GM12878 (cell line): ENCODE measurements at regions not wholly inside any gene's neighbourhood (a gene's known extent, or its start where the extent isn't known, plus 50 kb on each side); places are given as distances from the start of the nearest gene placed in this dataset.

Experiments used
- ATAC-seq: fragments of 200-7000 bp; cut with Tn5 transposase; 3 replicates; pipeline ENCODE4 v1.9.1; 2020; ENCODE audit warnings: mild to moderate bottlenecking, moderate library complexity
- BruUV-seq: library from RNA; stranded (reverse); fragments of 400-500 nt; replicated peaks from 2 replicates; lab custom pipeline; 2021; lab: Mats Ljungman, UMichigan
- CTCF ChIA-PET: fragments of 300-600 bp; sonication (Branson Sonifier 250); formaldehyde crosslinking; extraction: SDS; loops from one replicate; lab custom pipeline; 2021; ENCODE audit warnings: inconsistent platforms; lab: Yijun Ruan, JAX
- POLR2A ChIA-PET: fragments of 350-600 bp; formaldehyde crosslinking; extraction: SDS; loops from one replicate; lab custom pipeline; 2021; ENCODE audit warnings: inconsistent platforms; lab: Charles Lee
- RAD21 ChIA-PET: fragments of 300-600 bp; sonication (Branson Sonifier 250); formaldehyde crosslinking; loops from one replicate; lab custom pipeline; 2023; ENCODE audit warnings: antibody characterized with exemption; ENCODE audit not compliant: unreplicated experiment; lab: Charles Lee
- SMC1A ChIA-PET: fragments of 300-600 bp; sonication (Branson Sonifier 250); formaldehyde crosslinking; loops from one replicate; lab custom pipeline; 2023; ENCODE audit not compliant: unreplicated experiment, uncharacterized antibody; lab: Charles Lee
- DNase-seq: peaks from one replicate; pipeline ENCODE4 v3.0.0-alpha.2; 2011; ENCODE audit warnings: low read depth, low spot score
- FAIRE-seq: peaks from 3 replicates; lab custom pipeline; 2011; peaks lifted over from hg19 to GRCh38; lab: Jason Lieb, UNC
- H2AFZ ChIP-seq: 2 replicates; pipeline ENCODE4 v1.6.0; 2011; ENCODE audit warnings: low read depth, low read length, control low read depth; ENCODE audit not compliant: control insufficient read depth
- H3K27ac ChIP-seq: 2 replicates; pipeline ENCODE4 v1.5.1; 2011; ENCODE audit warnings: control low read depth; ENCODE audit not compliant: control insufficient read depth, insufficient read depth
- H3K27me3 ChIP-seq, 2 experiments: replicated peaks in 1 of 2; 2 replicates each; pipeline versions ENCODE4 v1.6.0 to v1.6.1; 2011; ENCODE audit warnings: low read length in 1 of 2; ENCODE audit not compliant: control insufficient read depth in 2 of 2, insufficient read depth in 2 of 2
- H3K36me3 ChIP-seq, 2 experiments: 2 replicates each; pipeline ENCODE4 v1.5.1; 2011; ENCODE audit warnings: low read length in 1 of 2; ENCODE audit not compliant: control insufficient read depth in 2 of 2, insufficient read depth in 2 of 2
- H3K4me1 ChIP-seq: 2 replicates; pipeline ENCODE4 v1.6.1; 2011; ENCODE audit warnings: mild to moderate bottlenecking, low read length, moderate library complexity, mixed read lengths; ENCODE audit not compliant: control insufficient read depth, insufficient read depth
- H3K4me2 ChIP-seq: 2 replicates; pipeline ENCODE4 v1.6.0; 2011; ENCODE audit warnings: control low read depth; ENCODE audit not compliant: control insufficient read depth, insufficient read depth
- H3K4me3 ChIP-seq: fragments of 200-600 bp; sonication (generic); 2 replicates; pipeline ENCODE4 v1.5.1; 2016
- H3K79me2 ChIP-seq: 2 replicates; pipeline ENCODE4 v1.6.0; 2011; ENCODE audit warnings: low read length; ENCODE audit not compliant: control insufficient read depth, insufficient read depth
- H3K9ac ChIP-seq: 2 replicates; pipeline ENCODE4 v1.8.0; 2011; ENCODE audit warnings: low read length, control low read depth, mixed read lengths; ENCODE audit not compliant: control insufficient read depth, insufficient read depth
- H3K9me3 ChIP-seq: replicated peaks from 3 replicates; pipeline ENCODE4 v1.5.1; 2011; ENCODE audit warnings: mild to moderate bottlenecking, low read length; ENCODE audit not compliant: control insufficient read depth, insufficient read depth
- H4K20me1 ChIP-seq: 2 replicates; pipeline ENCODE4 v1.6.0; 2011; ENCODE audit not compliant: control insufficient read depth, insufficient read depth
- BCL11A ChIP-seq: IDR thresholded peaks from 2 replicates; pipeline ENCODE4 v1.6.1; 2011; ENCODE audit warnings: low read depth, low read length
- BCLAF1 ChIP-seq: fragments of 450-650 bp; IDR thresholded peaks from 2 replicates; pipeline ENCODE4 v1.6.1; 2017; ENCODE audit warnings: antibody characterized with exemption, mild to moderate bottlenecking, moderate library complexity
- BMI1 ChIP-seq: fragments of 450-650 bp; IDR thresholded peaks from 2 replicates; pipeline ENCODE4 v1.6.1; 2016; ENCODE audit warnings: mild to moderate bottlenecking, moderate library complexity, borderline replicate concordance
- CTCF ChIP-seq, 3 experiments: IDR thresholded peaks in 2 of 3; conservative IDR thresholded peaks in 1 of 3; 2 replicates each; pipeline ENCODE4 v1.5.1; 2011; ENCODE audit warnings: low read depth in 3 of 3, low read length in 3 of 3, mild to moderate bottlenecking in 3 of 3, control low read depth in 2 of 3, moderate library complexity in 2 of 3, inconsistent platforms in 1 of 3, mixed read lengths in 1 of 3; ENCODE audit not compliant: control insufficient read depth in 2 of 3, insufficient read depth in 1 of 3; ENCODE audit errors: extremely low read depth in 1 of 3
- DPF2 ChIP-seq: fragments of 450-650 bp; IDR thresholded peaks from 2 replicates; pipeline ENCODE4 v1.6.1; 2017; ENCODE audit warnings: mild to moderate bottlenecking
- EED ChIP-seq: sonication (generic); IDR thresholded peaks from 2 replicates; pipeline ENCODE4 v1.6.1; 2016; ENCODE audit warnings: antibody characterized with exemption, low read depth
- EP300 ChIP-seq, 2 experiments: fragments of 150-350 bp in 1 of 2; IDR thresholded peaks; 2 replicates each; pipeline ENCODE4 v1.6.1; 2011 to 2012; ENCODE audit warnings: low read depth in 2 of 2, low read length in 2 of 2, borderline replicate concordance in 1 of 2, improper control_type of control experiment in 1 of 2, inconsistent platforms in 1 of 2; ENCODE audit not compliant: control insufficient read depth in 1 of 2
- IRF4 ChIP-seq: IDR thresholded peaks from 2 replicates; pipeline ENCODE4 v1.6.1; 2011; ENCODE audit warnings: low read depth, low read length
- IRF5 ChIP-seq: fragments of 450-650 bp; IDR thresholded peaks from 2 replicates; pipeline ENCODE4 v1.6.1; 2017; ENCODE audit warnings: borderline replicate concordance
- LARP7 ChIP-seq: fragments of 450-650 bp; IDR thresholded peaks from 2 replicates; pipeline ENCODE4 v1.6.1; 2017; ENCODE audit warnings: mild to moderate bottlenecking
- MTA2 ChIP-seq: fragments of 450-650 bp; IDR thresholded peaks from 2 replicates; pipeline ENCODE4 v1.6.1; 2016; ENCODE audit warnings: low read depth, mild to moderate bottlenecking, moderate library complexity
- NR2C2 ChIP-seq: IDR thresholded peaks from 2 replicates; pipeline ENCODE4 v1.6.1; 2011; ENCODE audit warnings: borderline replicate concordance, low read depth; ENCODE audit not compliant: control insufficient read depth, insufficient read length
- SUZ12 ChIP-seq: fragments of 200-600 bp; sonication (generic); IDR thresholded peaks from one replicate; pipeline ENCODE4 v1.6.1; 2018; ENCODE audit warnings: antibody characterized with exemption, mild to moderate bottlenecking; ENCODE audit not compliant: unreplicated experiment
- TCF3 ChIP-seq: IDR thresholded peaks from 2 replicates; pipeline ENCODE4 v1.6.1; 2012; ENCODE audit warnings: low read depth, mild to moderate bottlenecking, low read length, borderline replicate concordance; ENCODE audit not compliant: insufficient read depth
- TCF7 ChIP-seq: IDR thresholded peaks from 2 replicates; pipeline ENCODE4 v1.6.1; 2014; ENCODE audit warnings: antibody characterized with exemption, borderline replicate concordance
- USF1 ChIP-seq: IDR thresholded peaks from 2 replicates; pipeline ENCODE4 v1.6.1; 2011; ENCODE audit warnings: borderline replicate concordance, low read depth, mild to moderate bottlenecking, moderate library complexity, mixed read lengths, low read length; ENCODE audit not compliant: insufficient read depth; ENCODE audit errors: extremely low read length
- USF2 ChIP-seq: IDR thresholded peaks from 2 replicates; pipeline ENCODE4 v1.6.1; 2011; ENCODE audit warnings: low read depth, low read length, improper control_type of control experiment, borderline replicate concordance
- WGBS: methylation state at CpG from one replicate; pipeline ENCODE4 v1.1.6; 2016; ENCODE audit warnings: low lambda C conversion rate; ENCODE audit not compliant: insufficient replicate concordance, insufficient coverage; ENCODE audit errors: missing lambda C conversion rate; 5-methylcytosine and 5-hydroxymethylcytosine counted together
- in situ Hi-C: fragments of 300-500 bp; cut with MboI; formaldehyde crosslinking; loops from 9 replicates; pipeline ENCODE4 v1.14.3; 2018; ENCODE audit warnings: mixed read lengths
- intact Hi-C: fragments of 100-400 bp; cut with micrococcal nuclease; formaldehyde crosslinking; loops from one replicate; pipeline ENCODE4 v1.14.2; 2022; ENCODE audit not compliant: unreplicated experiment

- Histone ChIP-seq H2AFZ (no peak overlapping the region), H3K27me3 (peaks cover 0 to 4% of the 10 kb centered on the region in 2 experiments; a peak in 2 of 4 replicates), H3K4me2 (no peak overlapping the region), H4K20me1 (no peaks in the 10 kb centered on the region), H3K4me1 (no peaks in the 10 kb centered on the region), H3K9ac (no peak overlapping the region), H3K9me3 (no peaks in the 10 kb centered on the region), H3K4me3 (no peak overlapping the region), H3K27ac (no peak overlapping the region), H3K36me3 (no peaks in the 10 kb centered on the region), H3K79me2 (no peaks in the 10 kb centered on the region)
- no peak for ATAC-seq
- 18% methylated on average over 4 of the region's 4 CpGs for WGBS
- no peak for DNase-seq
- TF ChIP-seq EP300 (IDR thresholded peaks at IDR 0.05; ENCODE audit: borderline replicate concordance in 1 of 2, control insufficient read depth in 1 of 2, low read depth in 2 of 2, low read length in 2 of 2) (no peak), DPF2 (no peak), USF1 (no peak), CTCF (IDR thresholded peaks at IDR 0.05 in 2 of 3, conservative IDR thresholded peaks at IDR 0.05 in 1 of 3; ENCODE audit: control insufficient read depth in 2 of 3, extremely low read depth in 1 of 3, insufficient read depth in 1 of 3, low read depth in 3 of 3, low read length in 3 of 3) (no peak), BMI1 (no peak), TCF3 (no peak), NR2C2 (no peak), EED (no peak), IRF5 (no peak), TCF7 (no peak), USF2 (no peak), MTA2 (no peak), BCLAF1 (no peak), BCL11A (no peak), LARP7 (no peak), IRF4 (no peak), SUZ12 (no peak)
- ChIA-PET POLR2A (no interaction called here), SMC1A (no interaction called here), RAD21 (no interaction called here), CTCF (no interaction called here)
- FAIRE-seq: no peak
- no TSS peak for BruUV-seq
- in situ Hi-C loops (no loop called here), intact Hi-C loops (no loop called here)
Measured at GRCh38 chr1:60402816-60403215, 329.2 kb upstream of the C1orf87 start.
